Choroid plexus epithelial cell (primary cell): ENCODE measurements at regions not wholly inside any gene's neighbourhood (a gene's known extent, or its start where the extent isn't known, plus 50 kb on each side); places are given as distances from the start of the nearest gene placed in this dataset.
A peak's percentile ranks its signal among the peaks of the same experiment; 100 is the strongest.

Experiments used
- DNase-seq: peaks from one replicate; pipeline ENCODE4 v3.0.0-alpha.2; 2010; ENCODE audit warnings: low read depth
- H3K4me3 ChIP-seq: 2 replicates; pipeline ENCODE4 v1.5.1; 2011; ENCODE audit warnings: low read depth, mild to moderate bottlenecking, control low read depth, low read length, moderate library complexity
- TF ChIP-seq, protein P1 (sequence below): conservative IDR thresholded peaks from 2 replicates; pipeline ENCODE4 v1.5.1; 2011; ENCODE audit warnings: low read depth, mild to moderate bottlenecking, control low read depth, inconsistent platforms, low read length, moderate library complexity

DNA sequence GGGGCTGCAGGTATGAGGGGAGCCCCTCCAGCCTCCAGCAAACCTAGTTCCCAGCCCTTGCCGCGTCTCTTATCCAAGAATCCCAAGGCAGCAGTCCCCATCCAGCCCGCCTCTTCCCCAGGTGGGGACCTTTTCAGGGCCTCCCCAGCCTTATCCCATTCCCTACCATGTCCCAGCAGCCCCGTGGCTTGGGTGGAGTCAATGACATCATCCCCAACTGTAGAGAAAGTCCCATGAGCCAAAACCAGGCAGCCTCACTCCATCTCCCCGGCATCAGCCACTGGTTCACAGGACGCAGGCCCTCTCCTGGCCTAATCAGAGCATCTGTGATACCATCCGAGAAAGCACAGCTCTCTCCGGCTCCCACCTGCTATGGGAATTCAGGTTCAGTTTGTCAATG, 131.0 kb downstream of the NCOR2 start:
- TF ChIP-seq, protein P1, sequence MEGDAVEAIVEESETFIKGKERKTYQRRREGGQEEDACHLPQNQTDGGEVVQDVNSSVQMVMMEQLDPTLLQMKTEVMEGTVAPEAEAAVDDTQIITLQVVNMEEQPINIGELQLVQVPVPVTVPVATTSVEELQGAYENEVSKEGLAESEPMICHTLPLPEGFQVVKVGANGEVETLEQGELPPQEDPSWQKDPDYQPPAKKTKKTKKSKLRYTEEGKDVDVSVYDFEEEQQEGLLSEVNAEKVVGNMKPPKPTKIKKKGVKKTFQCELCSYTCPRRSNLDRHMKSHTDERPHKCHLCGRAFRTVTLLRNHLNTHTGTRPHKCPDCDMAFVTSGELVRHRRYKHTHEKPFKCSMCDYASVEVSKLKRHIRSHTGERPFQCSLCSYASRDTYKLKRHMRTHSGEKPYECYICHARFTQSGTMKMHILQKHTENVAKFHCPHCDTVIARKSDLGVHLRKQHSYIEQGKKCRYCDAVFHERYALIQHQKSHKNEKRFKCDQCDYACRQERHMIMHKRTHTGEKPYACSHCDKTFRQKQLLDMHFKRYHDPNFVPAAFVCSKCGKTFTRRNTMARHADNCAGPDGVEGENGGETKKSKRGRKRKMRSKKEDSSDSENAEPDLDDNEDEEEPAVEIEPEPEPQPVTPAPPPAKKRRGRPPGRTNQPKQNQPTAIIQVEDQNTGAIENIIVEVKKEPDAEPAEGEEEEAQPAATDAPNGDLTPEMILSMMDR = no peak
- no peak for DNase-seq
- H3K4me3 ChIP-seq = no peak overlapping the region

DNA sequence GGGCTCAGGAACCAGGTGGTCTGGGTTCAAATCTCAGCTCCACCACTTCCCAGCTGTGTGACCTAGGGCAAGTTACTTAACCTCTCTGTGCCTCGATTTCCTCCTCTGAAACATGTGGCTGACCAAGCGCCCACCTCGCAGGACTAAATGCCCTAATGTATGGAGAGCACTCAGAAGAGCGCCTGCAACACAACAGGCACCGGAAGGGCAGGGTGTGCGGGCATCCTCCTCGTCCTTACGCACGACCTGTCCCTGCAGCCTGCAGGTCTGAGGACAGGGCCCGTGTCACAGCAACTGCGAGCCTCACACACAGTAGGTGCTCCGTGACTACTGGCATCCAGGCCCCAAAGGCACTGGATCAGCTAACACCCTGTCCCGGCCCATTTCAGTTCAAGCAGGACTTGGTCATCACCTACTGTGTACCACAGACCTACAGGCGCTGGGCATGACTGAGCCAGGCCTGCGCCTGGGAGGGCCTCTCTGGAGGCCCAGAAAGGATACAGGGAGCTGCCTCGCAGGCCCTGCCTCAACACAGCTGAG, 131.5 kb downstream of the NCOR2 start:
- TF ChIP-seq, protein P1 = no peak
- no peak overlapping the region for H3K4me3 ChIP-seq
- no peak for DNase-seq

DNA sequence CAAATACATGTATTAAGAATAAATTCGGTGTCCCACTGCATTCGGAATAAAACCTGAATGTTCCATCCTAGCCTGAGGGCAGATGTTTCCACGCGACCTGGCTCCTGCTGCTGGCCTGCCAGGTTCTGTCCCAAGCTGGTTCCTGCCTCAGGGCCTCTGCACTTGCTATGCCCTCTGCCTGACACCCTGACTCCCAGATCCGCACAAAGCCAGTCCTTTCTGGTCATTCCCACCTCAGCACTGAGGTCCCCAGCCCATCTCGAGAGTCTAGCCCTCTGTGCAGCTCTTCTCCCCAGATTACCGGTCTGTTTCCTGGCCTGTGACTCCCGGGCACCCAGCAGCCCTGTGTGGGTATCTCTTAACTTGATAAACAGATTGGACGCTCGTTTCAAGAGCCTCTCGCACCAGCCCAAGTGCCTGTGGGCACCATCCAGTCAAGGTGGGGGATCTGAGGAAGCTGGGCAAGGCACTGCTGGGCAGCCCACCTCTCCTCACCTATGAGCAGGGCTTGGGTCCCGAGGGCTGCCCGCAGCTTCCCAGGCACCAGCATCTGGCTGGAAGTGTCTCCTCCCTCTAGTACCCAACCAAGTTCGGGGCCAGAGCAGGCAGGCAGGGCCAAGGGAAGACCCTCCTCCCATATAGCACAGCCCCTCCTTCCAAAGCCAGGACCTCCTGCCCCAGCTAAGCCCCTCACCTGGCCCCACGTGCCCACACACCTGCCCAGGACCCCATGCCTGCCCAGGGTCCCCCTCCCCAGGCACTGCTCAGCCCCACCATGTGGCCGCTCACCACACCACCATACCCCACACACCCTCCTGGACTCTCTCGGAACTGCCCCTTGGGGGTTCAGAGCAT, 132.2 kb downstream of the NCOR2 start:
- H3K4me3 ChIP-seq = no peak overlapping the region
- TF ChIP-seq, protein P1 = no peak
- DNase-seq = no peak

DNA sequence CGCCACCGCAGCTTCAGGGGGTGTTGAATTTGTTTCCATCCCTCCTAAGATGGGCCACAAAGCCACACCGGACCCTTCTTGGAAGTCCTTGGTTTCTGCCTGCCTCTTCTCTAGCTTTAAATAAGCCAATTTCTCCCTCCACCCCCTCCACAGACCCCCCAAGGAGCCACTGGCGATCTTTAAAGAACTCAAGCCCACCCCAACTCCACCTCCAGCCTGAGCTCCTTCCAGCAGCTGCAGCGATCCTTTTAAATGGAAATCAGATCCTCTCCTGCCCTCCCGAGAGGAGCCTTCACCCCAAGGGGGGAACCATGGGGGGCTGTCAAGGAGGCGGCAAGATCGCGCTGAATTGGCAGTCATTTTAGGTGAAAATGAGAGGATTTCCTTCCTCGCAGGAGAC, 133.1 kb downstream of the NCOR2 start:
- TF ChIP-seq, protein P1 = no peak
- no peak for DNase-seq
- no peak overlapping the region for H3K4me3 ChIP-seq

DNA sequence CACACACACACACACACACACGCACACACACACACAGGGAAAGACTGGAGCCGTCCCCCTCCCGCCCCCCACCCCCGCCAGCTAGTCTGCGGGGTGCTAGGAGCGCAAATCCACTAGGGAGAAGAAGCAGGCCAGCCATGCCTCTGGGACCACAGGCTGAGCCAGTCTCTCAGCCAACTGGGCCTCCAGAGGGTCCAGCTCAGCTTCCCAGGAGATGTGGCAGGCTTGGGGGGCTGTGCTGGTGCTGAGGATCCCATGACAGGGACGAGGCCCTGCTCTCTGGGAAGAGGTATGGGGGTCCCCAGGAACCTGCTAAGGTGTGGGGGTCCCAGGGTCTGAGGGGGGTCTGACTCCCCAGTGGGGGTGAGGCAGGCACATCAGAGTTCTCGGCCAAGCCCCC, 133.5 kb downstream of the NCOR2 start:
- TF ChIP-seq, protein P1 = no peak
- no peak overlapping the region for H3K4me3 ChIP-seq
- no peak for DNase-seq

DNA sequence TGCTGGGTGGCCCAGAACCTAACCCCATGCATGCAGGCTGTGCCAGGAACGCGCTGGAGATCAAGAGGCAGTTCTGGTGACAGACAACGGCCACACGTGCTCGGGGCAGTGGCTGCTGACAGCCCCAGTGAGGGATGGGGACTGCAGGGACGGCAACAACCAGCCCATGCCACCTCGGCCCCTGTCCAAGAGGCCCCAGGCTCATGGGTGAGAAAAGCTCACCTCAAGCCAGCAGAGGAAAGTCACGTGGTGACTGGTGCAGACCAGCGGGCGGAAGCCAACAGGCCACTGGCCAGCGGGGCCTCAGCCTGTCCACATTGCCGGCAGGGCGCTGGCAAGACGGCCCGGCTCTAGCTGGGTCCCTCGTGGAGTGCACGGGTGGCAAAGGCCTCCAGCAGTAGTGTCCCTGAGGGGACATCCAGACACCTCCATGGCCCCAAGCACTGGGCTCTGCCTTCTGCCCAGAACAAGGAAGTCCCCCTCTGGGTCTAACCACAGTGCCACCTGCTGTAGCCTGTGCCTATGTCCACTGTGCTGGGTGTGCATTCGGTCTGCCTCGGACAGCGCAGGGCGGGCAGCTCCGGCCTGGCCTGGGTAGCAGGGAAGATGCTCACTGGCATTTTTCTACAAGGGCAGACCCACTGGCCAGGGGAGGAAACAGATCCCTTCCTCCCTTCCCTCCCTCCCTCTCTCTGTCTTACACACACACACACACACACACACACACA, 134.1 kb downstream of the NCOR2 start:
- TF ChIP-seq, protein P1 = no peak
- no peak overlapping the region for H3K4me3 ChIP-seq
- no peak for DNase-seq

DNA sequence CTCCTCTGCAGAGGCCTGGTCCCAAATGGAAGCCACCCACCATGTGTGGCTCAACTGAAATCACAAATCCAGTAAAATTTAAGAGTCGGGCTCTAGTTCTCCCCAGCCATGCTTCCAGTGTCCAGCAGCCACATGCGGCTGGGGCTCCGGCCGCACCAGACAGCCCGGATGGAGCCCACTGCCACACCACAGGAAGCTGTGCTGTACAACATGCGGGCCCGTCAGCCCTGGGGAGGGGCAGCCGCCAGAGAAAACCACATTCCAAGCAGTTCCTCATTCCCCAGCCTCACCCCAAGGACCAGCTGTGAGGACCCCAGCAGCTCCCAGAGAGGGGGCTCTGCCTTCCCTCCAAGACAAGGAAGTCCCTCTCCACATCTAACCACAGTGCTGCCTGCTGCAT, 135.0 kb downstream of the NCOR2 start:
- TF ChIP-seq, protein P1 = no peak
- DNase-seq = peak; percentile 37
- H3K4me3 ChIP-seq = no peak overlapping the region
